ENCODE measurements at regions not wholly inside any gene's neighbourhood (a gene's known extent, or its start where the extent isn't known, plus 50 kb on each side); places are given as distances from the start of the nearest gene placed in this dataset.

DNA sequence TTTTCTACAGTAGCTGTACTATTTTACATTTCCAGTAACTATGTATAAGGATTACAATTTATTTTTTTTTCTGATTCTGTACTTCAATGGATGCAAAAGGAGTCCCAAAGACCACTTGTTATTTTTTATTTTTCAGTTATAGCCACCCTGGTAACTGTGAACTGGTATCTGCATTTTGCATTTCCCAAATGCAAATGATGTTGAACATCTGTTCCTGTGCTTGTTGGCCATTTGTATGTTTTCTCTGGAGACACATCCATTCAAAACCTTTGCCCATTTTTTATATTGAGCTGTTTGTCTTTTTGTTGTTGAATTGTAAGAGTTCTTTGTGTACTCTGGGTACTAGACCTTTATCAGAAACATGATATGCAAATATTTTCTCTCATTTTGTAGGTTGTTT, 485.6 kb downstream of the LRIG3 start (continued):
- TF ChIP-seq ZBTB33 (IDR thresholded peaks at IDR 0.05; ENCODE audit: borderline replicate concordance, low read depth): no peak
- TF ChIP-seq FOXJ3 (CRISPR knock-in tag; IDR thresholded peaks at IDR 0.05): no peak
- TF ChIP-seq, protein P1, sequence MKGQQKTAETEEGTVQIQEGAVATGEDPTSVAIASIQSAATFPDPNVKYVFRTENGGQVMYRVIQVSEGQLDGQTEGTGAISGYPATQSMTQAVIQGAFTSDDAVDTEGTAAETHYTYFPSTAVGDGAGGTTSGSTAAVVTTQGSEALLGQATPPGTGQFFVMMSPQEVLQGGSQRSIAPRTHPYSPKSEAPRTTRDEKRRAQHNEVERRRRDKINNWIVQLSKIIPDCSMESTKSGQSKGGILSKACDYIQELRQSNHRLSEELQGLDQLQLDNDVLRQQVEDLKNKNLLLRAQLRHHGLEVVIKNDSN (IDR thresholded peaks at IDR 0.05; ENCODE audit: borderline replicate concordance, low read depth): no peak
- TF ChIP-seq RFX5 (IDR thresholded peaks at IDR 0.05; ENCODE audit: low read length): no peak
- no peak for TF ChIP-seq GABPA (IDR thresholded peaks at IDR 0.05; ENCODE audit: low read depth)
- TF ChIP-seq REST (IDR thresholded peaks at IDR 0.05; ENCODE audit: low read depth, low read length): no peak
- TF ChIP-seq POLR2AphosphoS5 (IDR thresholded peaks at IDR 0.05; ENCODE audit: low read depth, low read length): no peak
- TF ChIP-seq GATA2 (CRISPR knock-in tag; IDR thresholded peaks at IDR 0.05): no peak
- TF ChIP-seq MXI1 (IDR thresholded peaks at IDR 0.05; ENCODE audit: low read depth, low read length): no peak
- TF ChIP-seq NFIC (IDR thresholded peaks at IDR 0.05; ENCODE audit: borderline replicate concordance): no peak

DNA sequence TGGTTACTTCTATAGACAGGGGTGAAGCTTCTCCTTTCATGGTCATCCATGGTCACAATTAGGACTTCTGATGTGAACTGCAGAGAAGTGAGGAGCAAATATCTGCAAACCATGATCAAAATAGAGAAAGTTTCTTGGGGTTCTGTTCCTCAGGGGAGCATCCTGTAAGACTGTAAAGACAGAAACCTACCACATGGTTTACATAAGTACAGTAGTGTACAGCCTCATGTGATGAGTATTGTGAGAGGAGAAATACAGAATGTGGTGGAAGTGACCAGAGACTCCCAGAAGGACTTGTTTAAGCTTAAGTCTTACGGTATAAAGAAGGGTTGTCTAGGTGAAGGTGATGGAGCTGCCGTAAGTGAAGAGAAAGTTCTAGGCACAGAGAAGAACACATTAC, 484.7 kb downstream of the LRIG3 start:
- no peaks in the 10 kb centered on the region for H3K4me1 ChIP-seq (ENCODE audit: control insufficient read depth in 1 of 2, insufficient read depth in 2 of 2, low read depth in 1 of 2, low read length in 1 of 2)
- H3K9me3 ChIP-seq: no peaks in the 10 kb centered on the region
- H3K4me2 ChIP-seq: no peak overlapping the region
- H2AFZ ChIP-seq (ENCODE audit: low read depth): no peak overlapping the region
- CTCF ChIA-PET: no interaction called here
- no peaks in the 10 kb centered on the region for H3K9me2 ChIP-seq
- WGBS (ENCODE audit: low lambda C conversion rate): 41% methylated on average over 2 of the region's 2 CpGs
- H3K4me3 ChIP-seq (ENCODE audit: low read depth in 2 of 2, low read length in 1 of 2): no peak overlapping the region
- DNase-seq: no peak
- H3K36me3 ChIP-seq (replicated peaks in 1 of 2; ENCODE audit: control insufficient read depth in 1 of 2, insufficient read depth in 2 of 2, low read length in 1 of 2): no peaks in the 10 kb centered on the region
- POLR2A ChIA-PET: no interaction called here
- no peaks in the 10 kb centered on the region for H3K27me3 ChIP-seq (ENCODE audit: insufficient read depth)
- H3K79me2 ChIP-seq (ENCODE audit: insufficient read depth): no peaks in the 10 kb centered on the region
- H4K20me1 ChIP-seq (ENCODE audit: insufficient read depth): no peaks in the 10 kb centered on the region
- H3F3A ChIP-seq (replicated peaks; ENCODE audit: insufficient read depth): no peaks in the 10 kb centered on the region
- no peak overlapping the region for H3K9ac ChIP-seq
- no peak overlapping the region for H3K27ac ChIP-seq (ENCODE audit: low read depth in 2 of 2, low read length in 1 of 2)
- TF ChIP-seq ZBTB33 (IDR thresholded peaks at IDR 0.05; ENCODE audit: borderline replicate concordance, low read depth) (no peak), REST (IDR thresholded peaks at IDR 0.05; ENCODE audit: low read depth, low read length) (no peak), JUND (IDR thresholded peaks at IDR 0.05) (no peak), SIN3A (IDR thresholded peaks at IDR 0.05; ENCODE audit: borderline replicate concordance, low read depth, low read length) (no peak), TEAD4 (IDR thresholded peaks at IDR 0.05; ENCODE audit: borderline replicate concordance, insufficient read depth) (no peak), TCF12 (IDR thresholded peaks at IDR 0.05) (no peak), YY1 (IDR thresholded peaks at IDR 0.05; ENCODE audit: low read depth) (no peak), NRF1 (IDR thresholded peaks at IDR 0.05; ENCODE audit: low read depth, low read length) (no peak), EP300 (IDR thresholded peaks at IDR 0.05; ENCODE audit: borderline replicate concordance in 1 of 2, low read depth in 1 of 2, low read length in 1 of 2) (no peak)
